ENCODE measurements at regions not wholly inside any gene's neighbourhood (a gene's known extent, or its start where the extent isn't known, plus 50 kb on each side); places are given as distances from the start of the nearest gene placed in this dataset.
A peak's percentile ranks its signal among the peaks of the same experiment; 100 is the strongest.

DNA sequence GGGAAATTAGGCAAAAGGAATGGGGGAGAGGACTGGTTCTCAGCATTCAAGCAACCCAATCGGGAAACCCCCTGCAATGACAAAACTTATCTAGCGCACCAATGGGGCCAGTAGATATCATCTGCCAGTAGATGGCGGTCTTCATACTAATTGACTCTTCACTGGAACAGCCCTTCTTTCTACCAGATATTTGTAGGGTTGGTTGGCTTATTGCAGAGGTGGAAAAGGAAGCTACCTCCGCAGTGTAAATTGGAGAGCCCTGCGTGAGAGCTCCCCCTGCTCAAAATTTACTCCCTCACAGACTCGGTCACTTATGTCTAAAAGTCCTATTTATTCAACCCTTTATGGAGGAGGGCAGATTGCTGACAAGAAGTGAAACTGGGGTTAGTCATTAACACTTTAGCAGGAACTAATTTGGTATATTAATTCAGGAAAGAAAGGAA is 166.1 kb upstream of the CCND2 start:
- peak in 1 of 2 donors; percentile 71 for DNase-seq (ENCODE audit: low read depth in 2 of 2)

DNA sequence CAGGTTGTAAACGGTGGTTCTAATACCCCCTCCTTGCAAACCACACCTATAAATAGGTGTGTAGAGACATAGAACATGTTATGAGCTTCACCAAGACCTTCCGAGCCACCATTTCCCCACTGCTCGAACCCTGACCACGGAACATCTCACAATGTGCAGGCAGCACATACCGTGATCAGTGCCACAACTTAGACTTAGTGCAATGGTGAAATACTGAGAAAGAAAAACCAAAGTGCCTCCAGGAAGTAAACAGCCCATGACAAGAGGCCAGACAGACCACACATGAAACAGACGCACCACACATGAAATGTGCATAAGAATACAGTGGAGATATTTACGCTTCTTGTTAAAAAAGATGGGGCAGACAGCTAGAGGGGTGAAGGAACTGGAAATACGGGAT is 166.9 kb upstream of the CCND2 start:
- DNase-seq (ENCODE audit: low read depth in 2 of 2) = no peak

DNA sequence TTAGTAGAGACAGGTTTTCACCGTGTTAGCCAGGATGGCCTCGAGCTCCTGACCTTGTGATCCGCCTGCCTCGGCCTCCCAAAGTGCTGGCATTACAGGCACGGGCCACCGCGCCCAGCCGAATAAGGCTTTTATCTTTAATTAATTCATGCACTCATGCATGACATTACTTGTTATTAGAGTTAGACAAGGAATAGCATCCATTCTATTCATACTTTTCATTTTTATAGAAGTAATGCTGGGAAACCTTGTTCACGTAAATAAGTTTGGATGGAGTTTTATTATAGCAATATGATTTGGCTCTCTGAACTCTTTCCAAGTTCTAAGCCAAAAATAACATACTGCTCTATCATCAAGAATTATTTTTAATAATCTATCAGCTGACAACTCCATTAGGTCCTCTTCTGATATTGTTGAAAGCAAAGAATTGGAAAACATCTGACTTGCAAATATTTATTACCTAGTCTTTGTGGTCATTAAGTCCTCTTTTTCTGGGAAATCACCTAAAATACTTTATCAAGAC is 168.8 kb upstream of the CCND2 start:
- DNase-seq (ENCODE audit: low read depth in 2 of 2) = no peak

DNA sequence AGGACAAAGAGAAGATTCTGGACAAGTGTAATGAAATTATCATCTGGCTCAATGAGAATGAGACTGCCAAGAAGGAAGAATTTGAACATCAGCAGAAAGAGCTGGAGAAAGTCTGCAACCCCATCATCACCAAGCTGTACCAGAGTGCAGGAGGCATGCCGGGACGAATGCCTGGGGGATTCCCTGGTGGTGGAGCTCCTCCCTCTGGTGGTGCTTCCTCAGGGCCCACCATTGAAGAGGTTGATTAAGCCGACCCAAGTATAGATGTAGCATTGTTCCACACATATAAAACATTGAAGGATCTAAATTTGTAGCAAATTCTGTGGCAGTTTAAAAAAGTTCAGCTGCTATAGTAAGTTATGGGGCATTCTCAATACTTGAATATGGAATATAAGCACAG is 174.3 kb upstream of the CCND2 start:
- DNase-seq (ENCODE audit: low read depth in 2 of 2) = no peak

DNA sequence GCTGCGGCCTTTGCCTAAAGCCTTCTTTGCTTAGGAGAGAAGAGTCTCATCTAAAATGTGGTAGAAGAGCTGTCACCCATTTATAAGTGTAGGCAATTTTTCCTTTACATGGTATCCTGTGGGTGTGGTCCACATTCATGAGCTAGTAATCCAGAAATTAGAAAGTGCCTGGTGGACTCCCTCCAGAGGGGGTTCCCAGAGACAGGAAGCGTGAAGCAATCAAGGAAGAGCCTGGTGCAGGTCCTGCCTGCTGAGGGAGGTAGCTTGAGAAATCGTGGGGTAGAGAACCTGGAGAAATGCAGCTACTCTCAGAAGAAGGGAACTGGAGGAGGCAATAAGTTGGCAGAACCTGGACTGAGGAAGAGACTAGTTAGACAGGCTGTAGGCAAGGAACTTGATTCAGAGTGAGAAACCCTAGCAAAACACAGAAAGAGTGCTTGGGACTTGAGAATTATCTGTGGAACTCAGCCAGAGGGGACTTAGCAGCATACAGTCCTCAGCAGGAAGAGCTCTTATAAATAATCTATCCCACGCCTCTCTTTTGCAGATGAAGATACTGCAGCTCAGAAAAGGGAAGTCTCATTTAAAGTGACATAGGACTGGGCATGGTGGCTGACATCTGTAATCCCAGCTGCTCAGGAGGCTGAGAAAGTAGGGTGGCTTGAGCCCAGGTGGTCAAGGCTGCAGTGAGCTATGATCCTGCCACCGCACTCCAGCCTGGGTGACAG is 182.4 kb upstream of the CCND2 start:
- DNase-seq (ENCODE audit: low read depth in 2 of 2) = no peak

DNA sequence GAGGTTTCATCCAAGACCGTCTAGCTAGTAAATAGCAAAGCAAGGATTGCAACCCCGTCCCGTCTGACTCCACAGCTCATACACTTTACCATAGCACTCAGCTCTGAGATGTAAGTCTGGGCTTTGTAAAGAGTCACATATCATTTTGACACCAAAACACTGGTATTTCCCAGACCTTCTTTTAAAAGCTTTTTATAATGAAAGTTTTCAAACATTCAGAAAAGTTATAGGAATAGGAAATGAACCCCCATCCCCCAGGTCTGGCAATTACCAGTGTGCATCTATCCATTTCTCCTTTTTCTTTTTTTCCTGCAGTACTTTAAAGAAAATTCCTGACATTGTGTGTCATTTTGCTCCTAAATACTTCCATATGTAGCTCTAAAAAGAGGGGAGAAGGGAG is 183.6 kb upstream of the CCND2 start:
- no peak for DNase-seq (ENCODE audit: low read depth in 2 of 2)

DNA sequence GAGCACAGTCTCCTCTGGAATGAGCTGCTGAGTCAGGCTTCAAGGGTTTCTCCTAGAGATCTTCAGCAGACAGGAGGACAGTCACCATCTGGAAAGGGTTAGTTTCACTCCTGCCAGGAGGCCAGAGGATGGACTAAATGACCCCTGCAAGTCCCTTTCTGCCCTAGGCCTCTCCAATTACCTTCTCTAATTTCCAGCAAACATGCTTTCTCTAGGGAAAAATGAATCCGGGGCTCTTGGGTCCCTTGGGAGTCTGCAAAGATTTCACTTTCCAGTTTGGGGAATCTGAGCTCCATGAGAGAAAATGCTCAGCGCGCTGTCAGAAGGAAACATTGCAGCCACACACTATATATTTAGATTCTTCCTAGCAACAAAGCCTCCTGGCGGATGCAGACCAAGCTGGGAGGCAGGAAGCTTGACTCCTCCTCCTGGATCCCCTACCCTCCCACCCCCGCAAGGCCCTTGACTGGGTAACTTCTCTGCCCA is 184.4 kb upstream of the CCND2 start:
- DNase-seq (ENCODE audit: low read depth in 2 of 2) = no peak

DNA sequence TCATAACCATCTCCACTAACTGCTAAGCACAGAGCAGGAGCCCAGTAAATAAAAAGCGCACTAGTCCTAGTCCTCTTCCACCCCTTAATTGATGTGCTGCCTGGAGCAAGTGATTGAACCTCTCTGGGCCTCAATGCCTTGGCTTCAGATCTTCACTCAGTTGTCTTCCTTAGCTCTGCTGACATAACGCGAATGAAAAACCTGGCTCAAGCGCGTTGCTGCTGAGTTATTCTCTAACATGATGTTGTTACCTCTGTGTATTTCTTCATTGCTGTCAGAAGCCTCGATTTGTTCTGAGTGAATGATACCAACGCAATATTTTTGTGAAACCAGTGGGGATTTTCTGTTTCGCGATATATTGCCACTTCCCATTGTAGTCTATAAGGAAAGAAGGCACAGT is 185.1 kb upstream of the CCND2 start:
- no peak for DNase-seq (ENCODE audit: low read depth in 2 of 2)

DNA sequence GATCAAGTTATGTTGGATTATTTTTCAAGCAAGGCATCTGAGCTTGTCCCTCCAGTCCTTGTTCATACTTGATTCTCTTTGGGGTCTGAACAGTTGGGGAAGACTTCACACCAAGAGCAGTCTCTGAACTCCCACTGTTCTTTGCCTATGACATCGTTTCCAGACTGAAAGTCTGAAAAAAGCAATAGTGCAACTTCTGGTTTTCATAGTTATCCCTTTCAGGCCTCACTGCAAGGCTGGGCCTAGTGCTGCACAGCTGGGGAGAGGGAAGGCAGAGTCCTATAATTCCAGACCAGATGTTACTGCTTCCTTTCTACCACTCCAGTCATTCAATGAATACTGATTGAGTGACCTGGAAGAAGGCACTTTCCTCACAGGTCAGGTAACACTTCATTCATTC is 187.1 kb upstream of the CCND2 start:
- no peak for DNase-seq (ENCODE audit: low read depth in 2 of 2)

DNA sequence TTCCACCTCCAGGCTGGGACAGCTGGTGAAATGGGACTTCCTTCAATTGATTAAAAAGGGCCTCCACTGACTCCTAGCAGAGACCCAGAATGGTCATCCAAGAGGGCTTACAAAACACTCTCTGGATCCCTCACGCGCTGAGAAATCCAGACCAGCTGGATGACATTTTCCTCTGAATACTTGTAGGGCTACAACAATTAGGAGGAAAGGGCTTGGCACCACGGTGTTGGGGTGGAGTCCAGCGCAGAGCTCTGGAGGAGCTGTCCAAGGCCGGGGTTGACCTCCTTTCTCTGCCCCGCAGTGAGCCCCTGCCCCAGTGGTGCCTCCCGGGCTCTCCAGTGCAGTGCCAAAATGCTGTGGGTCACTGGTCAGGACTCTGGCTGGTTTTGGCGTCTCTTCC is 189.0 kb upstream of the CCND2 start:
- no peak for DNase-seq (ENCODE audit: low read depth in 2 of 2)

DNA sequence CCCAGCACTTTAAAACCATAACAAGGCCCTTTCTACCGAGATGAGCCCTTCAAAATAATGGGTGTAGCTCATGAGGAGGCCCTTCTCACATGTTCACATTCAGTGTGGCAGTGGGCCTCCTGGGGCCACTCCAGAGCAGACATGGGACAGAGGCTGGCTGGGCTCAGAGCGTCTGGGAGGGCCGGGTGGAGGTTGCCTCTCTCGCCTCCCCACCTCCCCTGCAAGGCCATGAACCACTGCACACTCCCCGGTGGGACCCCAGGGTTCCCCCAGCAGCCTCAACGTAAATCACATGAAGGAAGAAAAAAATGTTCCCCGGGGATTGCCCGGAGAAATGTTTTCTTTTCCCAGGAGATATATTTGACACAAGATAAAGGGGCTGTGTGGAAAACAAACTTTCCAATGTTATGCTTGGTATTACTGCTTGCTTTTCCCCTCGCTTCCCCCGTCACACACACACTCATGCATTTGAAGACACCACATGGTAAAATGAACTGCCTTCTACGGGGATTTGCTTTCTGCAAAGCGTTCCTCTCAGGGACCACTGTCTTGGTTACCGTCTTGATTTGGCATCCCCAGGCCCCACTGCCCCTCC is 190.7 kb upstream of the CCND2 start:
- DNase-seq (ENCODE audit: low read depth in 2 of 2) = no peak

DNA sequence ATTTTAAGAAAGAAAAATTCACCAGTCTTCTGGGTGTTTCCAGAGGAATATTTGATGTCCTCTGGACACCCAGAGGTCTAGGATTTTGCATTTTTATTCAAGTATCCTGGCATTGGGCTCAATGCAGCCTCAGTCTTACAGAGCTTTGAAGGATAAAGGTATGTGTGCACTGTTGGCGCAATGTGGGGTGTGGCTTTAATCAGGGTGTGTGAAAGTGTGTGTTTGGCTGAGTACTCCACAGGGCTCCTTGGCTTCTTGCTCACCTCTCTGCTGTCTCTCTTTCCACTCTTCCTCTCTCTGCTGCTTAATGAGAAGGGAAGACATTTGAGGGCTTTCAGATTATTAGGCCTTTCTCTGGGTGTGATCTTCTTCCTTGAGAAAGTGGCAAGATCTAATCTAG is 193.3 kb upstream of the CCND2 start:
- no peak for DNase-seq (ENCODE audit: low read depth in 2 of 2)

DNA sequence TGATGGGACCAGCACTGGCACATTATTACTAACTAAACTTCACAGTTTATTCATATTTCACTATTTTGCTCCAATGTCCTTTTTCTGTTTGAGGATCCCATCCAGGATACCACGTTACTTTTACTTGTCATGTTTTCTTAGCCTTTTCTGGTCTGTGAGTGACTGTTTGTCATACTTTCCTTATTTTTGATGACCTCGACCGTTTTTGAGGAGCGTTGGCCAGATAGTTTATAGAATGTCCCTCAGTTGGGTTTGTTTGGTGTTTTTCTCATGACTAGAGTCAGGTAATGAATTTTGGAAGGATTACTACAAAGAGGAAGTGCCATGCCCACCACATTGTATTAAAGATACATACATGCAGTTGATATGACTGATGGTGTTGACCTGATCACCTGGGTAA is 199.4 kb upstream of the CCND2 start:
- no peak for DNase-seq (ENCODE audit: low read depth in 2 of 2)

DNA sequence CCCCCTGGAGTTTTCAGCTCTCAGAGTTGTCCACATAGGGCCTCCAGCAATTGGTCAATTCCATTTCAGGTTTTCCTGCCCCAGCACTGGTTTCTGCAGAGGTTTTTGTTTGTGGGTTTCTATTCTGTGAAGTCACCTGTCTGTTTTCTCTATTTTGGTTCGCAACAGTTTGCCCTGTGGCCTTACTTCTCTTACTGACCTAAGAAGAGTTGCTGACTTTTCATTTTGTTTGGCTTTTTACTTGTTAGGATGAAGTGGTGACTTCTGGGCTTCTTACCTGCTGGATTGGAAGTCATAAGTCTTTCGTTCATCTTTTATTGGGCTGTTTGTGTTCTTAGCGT is 196.4 kb upstream of the PARP11 start:
- no peak for DNase-seq (ENCODE audit: low read depth in 2 of 2)

DNA sequence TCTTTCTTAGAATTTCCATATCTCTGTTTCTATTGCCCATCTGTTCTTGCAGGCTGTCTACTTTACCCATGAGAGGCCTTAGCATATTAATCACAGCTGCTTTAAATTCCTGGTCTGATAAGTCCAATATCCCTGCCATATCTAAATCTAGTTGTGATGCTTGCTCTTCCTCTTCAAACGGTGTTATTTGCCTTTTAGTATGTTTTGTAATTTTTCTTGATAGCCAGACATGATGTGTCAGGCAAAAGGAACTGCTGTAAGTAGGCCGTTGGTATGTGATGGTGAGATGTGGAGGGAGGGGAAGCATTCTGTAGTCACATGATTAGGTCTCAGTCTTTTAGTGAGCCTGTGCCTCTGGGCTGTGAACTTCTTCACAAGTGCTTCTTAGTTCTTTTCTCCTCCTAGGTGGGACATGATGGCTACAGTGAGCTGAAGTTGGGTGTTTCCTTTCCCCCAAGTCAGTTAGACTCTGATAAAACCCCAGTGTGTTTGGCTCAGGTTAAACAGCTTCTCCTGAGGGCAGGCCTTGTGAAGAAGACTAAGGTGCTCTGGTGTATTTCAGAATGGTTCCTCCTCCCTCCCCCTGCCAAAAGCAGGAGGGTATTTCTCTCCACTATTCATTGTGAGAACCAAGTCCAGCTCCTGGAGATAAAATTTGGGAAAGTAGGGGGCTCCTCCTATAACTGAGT is 195.9 kb upstream of the PARP11 start:
- DNase-seq (ENCODE audit: low read depth in 2 of 2) = no peak

DNA sequence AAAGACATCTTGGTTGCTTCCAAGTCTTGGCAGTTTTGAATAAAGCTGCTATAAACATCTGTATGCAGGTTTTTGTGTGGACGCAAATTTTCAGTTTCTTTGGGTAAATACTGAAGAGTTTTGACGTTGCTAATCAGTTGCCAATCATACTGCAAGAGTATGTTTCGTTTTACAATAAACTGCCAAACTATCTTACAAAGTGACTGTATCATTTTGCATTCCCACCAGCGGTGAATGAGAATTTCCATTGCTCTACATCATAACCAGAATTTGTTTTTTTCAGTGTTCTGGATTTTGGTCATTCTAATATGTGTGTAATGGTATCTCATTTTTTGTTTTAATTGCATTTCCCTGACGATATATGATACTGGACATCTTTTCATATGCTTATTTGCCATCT is 190.8 kb upstream of the PARP11 start:
- no peak for DNase-seq (ENCODE audit: low read depth in 2 of 2)

DNA sequence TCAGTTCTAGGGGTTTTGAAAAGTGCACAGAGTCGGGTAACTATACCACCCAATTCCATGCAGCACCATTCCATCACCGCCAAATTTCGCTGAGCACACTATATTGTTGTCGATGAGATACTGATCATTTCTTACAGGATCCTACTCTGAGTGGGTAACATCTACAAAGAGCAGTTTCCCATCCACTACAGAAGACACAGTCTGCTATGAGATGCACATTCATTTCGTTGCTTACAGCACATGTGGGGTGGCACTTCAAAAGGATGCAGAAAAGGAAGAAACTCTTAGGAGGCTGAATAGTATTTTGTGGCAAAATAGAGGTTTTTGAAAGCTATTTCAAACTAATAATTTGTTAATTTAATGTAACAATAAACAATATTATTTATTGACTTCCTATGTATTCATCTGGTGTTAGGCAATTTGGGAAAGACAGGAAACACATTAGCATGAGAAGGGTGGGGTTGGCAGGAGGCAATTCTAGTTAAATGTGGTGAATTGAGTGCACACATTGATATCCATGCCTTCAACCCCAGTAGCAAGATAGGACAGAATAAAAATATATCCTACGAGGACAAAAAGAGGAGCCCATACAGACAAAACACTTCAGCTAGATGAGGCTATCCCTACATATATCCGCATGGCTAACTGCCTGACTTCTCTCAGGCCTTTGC is 186.8 kb upstream of the PARP11 start:
- DNase-seq (ENCODE audit: low read depth in 2 of 2) = no peak

DNA sequence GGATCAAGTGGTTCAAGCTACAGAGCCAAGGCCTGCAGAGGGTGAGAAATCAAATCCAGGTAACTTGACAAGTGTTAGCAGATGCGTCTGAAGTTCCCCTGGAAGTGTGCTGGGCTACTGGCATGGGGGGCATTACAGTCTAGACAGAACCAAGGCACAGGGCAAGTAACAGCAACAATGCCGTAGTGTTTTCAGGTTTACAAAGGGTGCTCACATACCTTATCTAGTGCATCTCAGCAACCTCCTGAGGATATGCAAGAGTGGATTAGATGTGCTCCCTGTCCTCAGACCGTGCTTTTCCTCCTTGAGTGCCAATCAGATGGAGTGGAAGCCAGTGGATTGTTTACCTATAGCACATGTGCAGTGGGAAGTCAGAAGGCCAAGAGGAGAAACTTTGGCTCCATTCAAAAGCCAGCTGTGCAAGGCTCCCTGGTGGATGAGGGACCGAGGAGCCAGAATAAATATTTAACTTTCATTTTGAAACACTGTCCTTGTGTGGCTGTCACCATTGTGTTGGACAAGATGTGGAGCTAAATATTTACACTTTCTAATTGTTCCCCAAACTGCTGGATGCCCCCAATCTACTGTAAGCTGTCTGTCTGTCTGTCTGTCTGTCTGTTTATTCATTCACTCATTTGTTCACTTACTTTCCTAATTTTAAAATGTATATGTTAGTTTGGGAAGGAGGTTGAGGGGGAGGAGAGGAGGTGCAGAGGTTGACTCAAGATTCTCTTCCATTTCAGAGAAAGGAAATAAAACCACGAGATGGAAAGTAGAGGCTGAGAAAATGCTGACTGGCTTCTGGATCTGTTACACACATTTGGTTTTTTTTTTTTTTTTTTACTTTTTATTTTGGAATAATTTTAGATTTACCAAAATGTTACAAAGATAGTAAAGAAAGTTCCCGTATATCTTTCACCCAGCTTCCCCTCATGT is 184.0 kb upstream of the PARP11 start:
- DNase-seq (ENCODE audit: low read depth in 2 of 2) = no peak

DNA sequence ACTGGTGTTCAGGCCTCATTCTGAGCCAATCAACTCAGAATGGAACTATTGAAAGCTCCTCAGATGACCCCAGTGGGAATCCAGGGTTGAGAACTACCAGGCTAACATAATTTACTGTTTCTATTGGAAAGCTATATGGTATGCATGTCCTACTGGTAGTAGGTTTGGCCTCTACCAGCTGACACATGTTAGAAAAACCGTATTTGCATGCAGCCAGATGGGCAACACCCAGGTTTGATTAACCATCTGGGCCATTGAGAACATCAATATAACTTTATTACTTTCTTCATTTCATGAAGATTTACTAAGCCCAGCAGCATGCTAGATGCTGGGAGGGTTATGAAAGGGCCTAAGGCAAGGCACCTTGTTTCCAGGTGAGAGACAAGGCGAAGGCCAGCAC is 181.4 kb upstream of the PARP11 start:
- DNase-seq (ENCODE audit: low read depth in 2 of 2) = no peak

DNA sequence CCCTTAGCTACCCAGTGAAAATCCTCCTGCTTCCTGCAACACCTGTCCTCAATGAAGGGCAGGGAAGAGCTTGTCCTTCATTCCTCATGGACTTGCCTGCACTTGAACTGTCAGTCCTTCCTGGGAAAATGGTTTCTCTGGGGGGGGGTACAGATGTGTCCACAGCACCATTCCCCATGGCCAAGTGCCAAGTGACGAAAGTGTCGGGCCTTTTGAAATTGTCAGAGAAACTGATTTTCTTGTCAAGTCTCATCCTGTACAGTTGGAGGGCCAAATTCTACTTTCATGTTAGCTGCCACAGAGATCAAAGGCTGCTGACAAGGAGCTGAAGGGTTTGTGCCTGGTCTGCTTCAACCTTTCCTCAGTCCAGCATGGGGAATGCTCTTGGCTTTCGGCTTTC is 179.5 kb upstream of the PARP11 start:
- no peak for DNase-seq (ENCODE audit: low read depth in 2 of 2)

DNA sequence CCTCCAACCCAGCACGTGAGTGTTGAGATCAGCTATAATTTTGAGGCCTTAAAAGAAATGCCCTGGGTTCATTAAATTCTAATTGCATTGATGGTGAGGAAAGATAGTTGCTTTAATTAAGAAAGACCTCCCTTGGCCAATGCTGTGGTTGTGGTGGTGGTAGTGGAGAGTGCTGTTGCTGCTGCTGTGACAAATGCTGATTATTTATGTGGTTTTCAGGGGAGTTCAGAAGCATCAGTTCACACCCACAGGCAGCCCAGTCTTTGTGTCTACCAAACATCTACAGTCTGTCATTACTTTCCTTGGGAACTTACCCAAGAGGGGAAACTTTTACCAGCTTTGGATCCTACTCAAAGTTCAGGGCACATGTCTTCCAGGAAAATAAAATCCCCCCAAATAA is 178.4 kb upstream of the PARP11 start:
- DNase-seq (ENCODE audit: low read depth in 2 of 2) = no peak

All from stimulated activated CD4-positive, alpha-beta T cell treated with anti-CD3 and anti-CD28 coated beads, Interleukin-1b, Interleukin-23, amount 100 ng/mL, for 4 hours (primary cell).